Fibroblast of villous mesenchyme (primary cell): ENCODE measurements at regions not wholly inside any gene's neighbourhood (a gene's known extent, or its start where the extent isn't known, plus 50 kb on each side); places are given as distances from the start of the nearest gene placed in this dataset.
"Not testable (repeated sequence)": the region's sequence is repeated elsewhere in the genome, so short reads cannot be mapped to it uniquely, and the experiment has no call there.

Experiments
- DNase-seq: peaks from one replicate; pipeline ENCODE4 v3.0.0-alpha.2; 2010; ENCODE audit warnings: low read depth
- H3K4me3 ChIP-seq: 2 replicates; pipeline ENCODE4 v1.5.1; 2011; ENCODE audit warnings: low read depth, mild to moderate bottlenecking, low read length
- TF ChIP-seq, protein P1 (sequence below): IDR thresholded peaks from 2 replicates; pipeline ENCODE4 v1.5.1; 2012; ENCODE audit warnings: low read depth, mild to moderate bottlenecking, low read length; ENCODE audit not compliant: insufficient read depth

- no peak for DNase-seq
- TF ChIP-seq, protein P1, sequence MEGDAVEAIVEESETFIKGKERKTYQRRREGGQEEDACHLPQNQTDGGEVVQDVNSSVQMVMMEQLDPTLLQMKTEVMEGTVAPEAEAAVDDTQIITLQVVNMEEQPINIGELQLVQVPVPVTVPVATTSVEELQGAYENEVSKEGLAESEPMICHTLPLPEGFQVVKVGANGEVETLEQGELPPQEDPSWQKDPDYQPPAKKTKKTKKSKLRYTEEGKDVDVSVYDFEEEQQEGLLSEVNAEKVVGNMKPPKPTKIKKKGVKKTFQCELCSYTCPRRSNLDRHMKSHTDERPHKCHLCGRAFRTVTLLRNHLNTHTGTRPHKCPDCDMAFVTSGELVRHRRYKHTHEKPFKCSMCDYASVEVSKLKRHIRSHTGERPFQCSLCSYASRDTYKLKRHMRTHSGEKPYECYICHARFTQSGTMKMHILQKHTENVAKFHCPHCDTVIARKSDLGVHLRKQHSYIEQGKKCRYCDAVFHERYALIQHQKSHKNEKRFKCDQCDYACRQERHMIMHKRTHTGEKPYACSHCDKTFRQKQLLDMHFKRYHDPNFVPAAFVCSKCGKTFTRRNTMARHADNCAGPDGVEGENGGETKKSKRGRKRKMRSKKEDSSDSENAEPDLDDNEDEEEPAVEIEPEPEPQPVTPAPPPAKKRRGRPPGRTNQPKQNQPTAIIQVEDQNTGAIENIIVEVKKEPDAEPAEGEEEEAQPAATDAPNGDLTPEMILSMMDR, result no peak
- no peak overlapping the region for H3K4me3 ChIP-seq
These were observed 144.0 kb upstream of the GRK3 start for GRCh38 chr22:25420471-25420924.

- no peak overlapping the region for H3K4me3 ChIP-seq
- TF ChIP-seq, protein P1, result no peak
These were observed 143.3 kb upstream of the GRK3 start for GRCh38 chr22:25420925-25421904.

DNA sequence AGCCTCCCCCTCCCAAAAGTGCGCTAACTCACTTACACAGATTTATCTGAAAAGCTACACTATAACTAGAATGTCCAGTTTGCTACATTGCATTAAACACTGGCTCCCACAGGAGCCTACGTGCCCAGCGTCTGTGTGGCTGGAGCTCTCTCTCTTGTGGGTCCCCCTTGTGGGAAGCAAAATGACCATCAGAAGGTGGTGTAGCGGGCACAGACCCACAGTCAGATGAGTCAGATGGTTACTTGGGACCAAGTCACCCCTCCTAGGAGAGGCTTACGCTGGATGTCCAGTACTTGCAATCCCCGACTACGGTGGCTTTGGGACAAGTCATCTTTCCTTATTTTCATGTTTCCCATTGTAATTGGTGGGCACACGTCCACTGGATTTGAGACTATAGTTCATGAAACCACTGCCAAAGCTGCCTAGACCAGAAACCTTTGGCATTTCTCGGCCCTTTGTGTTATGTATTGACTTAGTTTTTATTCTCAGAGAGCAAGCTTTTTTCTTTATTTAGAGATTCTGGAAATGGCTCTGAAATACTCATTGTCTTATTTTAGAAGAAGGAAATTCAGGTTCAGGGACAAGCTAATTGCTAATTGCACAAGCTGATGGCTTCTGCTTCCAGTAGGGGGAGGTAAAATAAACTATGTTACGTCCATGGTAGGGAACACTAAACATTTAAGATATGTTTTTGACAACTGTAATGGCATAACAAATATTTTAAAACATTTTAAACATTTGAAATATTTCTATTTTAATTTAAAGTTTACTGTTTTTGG lies 137.8 kb upstream of the GRK3 start:
- TF ChIP-seq, protein P1, result peak; percentile 23
- H3K4me3 ChIP-seq, DNase-seq: not testable (repeated sequence)

More at GRCh38 chr22:25420925-25421904, 143.3 kb upstream of the GRK3 start:
- DNase-seq, result no peak

DNA sequence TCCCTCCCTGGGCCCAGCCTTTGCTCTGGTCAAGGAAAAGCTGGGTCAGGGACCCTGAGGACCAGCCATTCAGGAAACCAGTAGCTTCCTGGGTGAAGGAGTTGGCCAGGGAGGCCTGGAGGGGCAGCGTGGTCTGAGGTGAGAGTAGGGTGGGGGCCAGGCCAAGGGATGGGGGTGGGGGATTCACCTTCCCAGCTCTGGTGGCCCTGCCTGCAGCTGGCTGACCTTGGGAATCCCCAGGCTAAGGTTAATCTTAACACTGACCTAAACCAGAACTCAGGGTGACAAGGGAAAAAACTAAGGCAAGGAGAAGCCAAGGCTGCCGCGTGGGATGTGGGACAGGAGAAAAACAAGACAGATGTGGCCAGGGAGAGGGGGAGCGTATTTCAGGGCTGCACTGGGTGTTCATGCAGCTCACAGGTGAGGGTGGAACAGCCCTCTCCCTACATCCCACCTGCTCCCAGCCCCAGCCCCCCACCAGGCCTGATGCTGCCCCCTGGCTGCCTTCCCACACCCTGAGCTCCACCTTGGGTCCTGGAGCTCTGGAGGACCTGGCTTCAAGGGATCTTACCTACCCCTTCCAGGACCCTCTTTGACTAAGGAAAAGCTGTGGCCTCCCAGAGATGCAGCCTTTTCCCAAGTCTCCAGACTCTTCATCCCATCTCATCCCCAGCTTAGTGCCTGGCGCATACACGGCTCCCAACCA lies 132.7 kb upstream of the GRK3 start:
- not testable (repeated sequence) for H3K4me3 ChIP-seq, DNase-seq

- not testable (repeated sequence) for DNase-seq, H3K4me3 ChIP-seq
These were observed 131.0 kb upstream of the GRK3 start for GRCh38 chr22:25433381-25433970.

DNA sequence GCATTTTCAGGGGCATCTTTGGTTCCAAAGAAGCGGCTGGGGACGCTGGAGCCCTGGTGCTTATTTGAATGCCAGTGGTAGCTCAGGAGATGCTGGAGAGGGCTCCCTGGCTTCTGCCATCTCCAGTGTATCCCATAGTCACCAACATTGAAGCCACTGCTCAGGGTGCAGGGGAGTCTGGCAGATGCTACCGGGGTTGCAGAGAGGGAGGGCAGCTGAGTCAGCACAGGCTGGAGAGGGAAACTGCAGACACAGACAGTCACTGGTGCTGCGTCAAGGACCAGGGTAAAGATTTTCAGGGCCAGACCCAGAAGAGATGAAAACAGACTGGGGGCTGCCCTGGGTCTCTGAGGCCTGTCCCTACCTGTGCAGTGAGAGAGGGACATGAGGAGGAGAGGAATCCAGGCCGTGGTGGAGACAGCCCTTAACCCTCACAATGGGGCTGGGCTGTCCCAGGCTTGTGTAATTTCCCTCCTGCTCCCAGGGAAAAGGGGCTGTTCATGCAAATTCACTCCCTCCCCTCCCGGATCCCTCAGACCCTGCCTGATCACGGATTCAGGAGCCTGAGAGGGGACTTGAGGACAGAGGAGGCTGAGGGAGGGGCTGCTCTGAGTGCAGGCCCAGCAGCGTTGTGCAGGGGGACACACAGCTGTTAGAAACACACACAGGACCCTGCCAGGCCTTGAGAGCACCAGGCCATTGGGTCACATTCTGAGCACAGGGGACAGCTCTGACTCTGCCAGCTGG lies 126.9 kb upstream of the GRK3 start:
- no peak for DNase-seq
- H3K4me3 ChIP-seq, result no peak overlapping the region
- TF ChIP-seq, protein P1, result no peak
